HAP-1 (cell line): ENCODE measurements at regions not wholly inside any gene's neighbourhood (a gene's known extent, or its start where the extent isn't known, plus 50 kb on each side); places are given as distances from the start of the nearest gene placed in this dataset.
"Not testable (repeated sequence)": the region's sequence is repeated elsewhere in the genome, so short reads cannot be mapped to it uniquely, and the experiment has no call there.

ENCODE experiments used
- DNase-seq, 2 experiments: peaks; one replicate each; pipeline ENCODE4 v3.0.0-alpha.2; 2016 to 2020; ENCODE audit warnings: low spot score in 2 of 2
- H3K27me3 ChIP-seq: fragments of 250-450 bp; sonication (Bioruptor Pico); 2 replicates; pipeline ENCODE4 v1.5.1; 2020; ENCODE audit warnings: low read depth, mild to moderate bottlenecking, moderate library complexity
- H3K36me3 ChIP-seq: fragments of 250-450 bp; sonication (Bioruptor Pico); replicated peaks from 2 replicates; pipeline ENCODE4 v1.5.1; 2020; ENCODE audit warnings: mild to moderate bottlenecking
- H3K4me1 ChIP-seq: fragments of 250-450 bp; sonication (Bioruptor Pico); 2 replicates; pipeline ENCODE4 v1.5.1; 2020; ENCODE audit warnings: mild to moderate bottlenecking
- H3K4me3 ChIP-seq: fragments of 250-450 bp; sonication (Bioruptor Pico); 2 replicates; pipeline ENCODE4 v1.5.1; 2020; ENCODE audit warnings: mild to moderate bottlenecking, moderate library complexity
- H3K9me3 ChIP-seq: fragments of 250-450 bp; sonication (Bioruptor Pico); 2 replicates; pipeline ENCODE4 v1.5.1; 2020; ENCODE audit warnings: mild to moderate bottlenecking, moderate library complexity
- in situ Hi-C: fragments of 300-500 bp; cut with MboI; formaldehyde crosslinking; loops from 3 replicates; pipeline ENCODE4 v1.14.3; 2020; ENCODE audit warnings: low sequenced_read_pairs, inconsistent platforms, mixed read lengths

GRCh38 chr9:81053298-81054025 is 635.9 kb downstream of the TLE1 start:
- no peak for DNase-seq
- Histone ChIP-seq H3K27me3 (no peaks in the 10 kb centered on the region), H3K4me3 (no peak overlapping the region), H3K9me3 (no peaks in the 10 kb centered on the region), H3K4me1 (no peaks in the 10 kb centered on the region), H3K36me3 (no peaks in the 10 kb centered on the region)
- in situ Hi-C loops: no loop called here

- DNase-seq: no peak
- no peaks in the 10 kb centered on the region for H3K4me1 ChIP-seq
- no peaks in the 10 kb centered on the region for H3K36me3 ChIP-seq
- H3K27me3 ChIP-seq: no peaks in the 10 kb centered on the region
- H3K9me3 ChIP-seq: no peaks in the 10 kb centered on the region
- in situ Hi-C loops: no loop called here
- H3K4me3 ChIP-seq: no peak overlapping the region
Measured at GRCh38 chr9:81052846-81053245, 636.5 kb downstream of the TLE1 start.

- Histone ChIP-seq H3K4me1 (no peaks in the 10 kb centered on the region), H3K27me3 (no peaks in the 10 kb centered on the region), H3K4me3 (no peak overlapping the region), H3K36me3 (no peaks in the 10 kb centered on the region), H3K9me3 (no peaks in the 10 kb centered on the region)
- DNase-seq: no peak
- in situ Hi-C loops: no loop called here
Measured at GRCh38 chr9:81047280-81047679, 642.1 kb downstream of the TLE1 start.

GRCh38 chr9:81045658-81046057 is 643.7 kb downstream of the TLE1 start:
- H3K4me3 ChIP-seq: no peak overlapping the region
- no peaks in the 10 kb centered on the region for H3K4me1 ChIP-seq
- H3K27me3 ChIP-seq: no peaks in the 10 kb centered on the region
- no peak for DNase-seq
- no peaks in the 10 kb centered on the region for H3K36me3 ChIP-seq
- in situ Hi-C loops: no loop called here
- H3K9me3 ChIP-seq: no peaks in the 10 kb centered on the region

GRCh38 chr9:81037889-81038288 is 651.5 kb downstream of the TLE1 start:
- in situ Hi-C loops: no loop called here

GRCh38 chr9:81035601-81036000 is 653.7 kb downstream of the TLE1 start:
- no peak for DNase-seq
- in situ Hi-C loops: no loop called here
- Histone ChIP-seq H3K4me3 (no peak overlapping the region), H3K4me1 (no peaks in the 10 kb centered on the region), H3K36me3 (no peaks in the 10 kb centered on the region), H3K27me3 (no peaks in the 10 kb centered on the region), H3K9me3 (no peaks in the 10 kb centered on the region)

More at GRCh38 chr9:81037889-81038288, 651.5 kb downstream of the TLE1 start:
- no peak for DNase-seq
- H3K4me1 ChIP-seq: no peaks in the 10 kb centered on the region
- H3K27me3 ChIP-seq: no peaks in the 10 kb centered on the region
- no peaks in the 10 kb centered on the region for H3K9me3 ChIP-seq
- no peaks in the 10 kb centered on the region for H3K36me3 ChIP-seq
- no peak overlapping the region for H3K4me3 ChIP-seq

GRCh38 chr9:81035171-81035570 is 654.2 kb downstream of the TLE1 start:
- H3K9me3 ChIP-seq: no peaks in the 10 kb centered on the region
- no peaks in the 10 kb centered on the region for H3K27me3 ChIP-seq
- no peak overlapping the region for H3K4me3 ChIP-seq
- DNase-seq: no peak
- H3K36me3 ChIP-seq: no peaks in the 10 kb centered on the region
- in situ Hi-C loops: no loop called here
- H3K4me1 ChIP-seq: no peaks in the 10 kb centered on the region

GRCh38 chr9:81032831-81033230 is 656.5 kb downstream of the TLE1 start:
- in situ Hi-C loops: no loop called here
- Histone ChIP-seq H3K27me3 (no peaks in the 10 kb centered on the region), H3K4me1 (no peaks in the 10 kb centered on the region), H3K4me3 (no peak overlapping the region), H3K9me3 (no peaks in the 10 kb centered on the region), H3K36me3 (no peaks in the 10 kb centered on the region)
- no peak for DNase-seq

- H3K9me3 ChIP-seq: no peaks in the 10 kb centered on the region
- no peak for DNase-seq
- no peaks in the 10 kb centered on the region for H3K36me3 ChIP-seq
- H3K4me1 ChIP-seq: no peaks in the 10 kb centered on the region
- in situ Hi-C loops: no loop called here
- H3K27me3 ChIP-seq: no peaks in the 10 kb centered on the region
- no peak overlapping the region for H3K4me3 ChIP-seq
Measured at GRCh38 chr9:81032030-81032572, 657.2 kb downstream of the TLE1 start.

- no peaks in the 10 kb centered on the region for H3K36me3 ChIP-seq
- DNase-seq: no peak
- no peaks in the 10 kb centered on the region for H3K27me3 ChIP-seq
- in situ Hi-C loops: no loop called here
- no peaks in the 10 kb centered on the region for H3K9me3 ChIP-seq
- H3K4me1 ChIP-seq: no peaks in the 10 kb centered on the region
- H3K4me3 ChIP-seq: no peak overlapping the region
Measured at GRCh38 chr9:81031422-81032029, 657.8 kb downstream of the TLE1 start.

- H3K9me3 ChIP-seq: no peaks in the 10 kb centered on the region
- H3K27me3 ChIP-seq: no peaks in the 10 kb centered on the region
- no peak overlapping the region for H3K4me3 ChIP-seq
- DNase-seq: no peak
- no peaks in the 10 kb centered on the region for H3K36me3 ChIP-seq
- H3K4me1 ChIP-seq: no peaks in the 10 kb centered on the region
- in situ Hi-C loops: no loop called here
Measured at GRCh38 chr9:81030027-81030426, 659.3 kb downstream of the TLE1 start.

- DNase-seq: no peak
- Histone ChIP-seq H3K4me1 (no peaks in the 10 kb centered on the region), H3K9me3 (no peaks in the 10 kb centered on the region), H3K27me3 (no peaks in the 10 kb centered on the region), H3K4me3 (no peak overlapping the region), H3K36me3 (no peaks in the 10 kb centered on the region)
- in situ Hi-C loops: no loop called here
Measured at GRCh38 chr9:81028504-81028903, 660.8 kb downstream of the TLE1 start.

GRCh38 chr9:81022177-81022576 is 667.2 kb downstream of the TLE1 start:
- in situ Hi-C loops: no loop called here
- H3K4me3 ChIP-seq: no peak overlapping the region
- DNase-seq: no peak

GRCh38 chr9:81014945-81015344 is 674.4 kb downstream of the TLE1 start:
- DNase-seq, in situ Hi-C loops, H3K9me3 ChIP-seq, H3K4me3 ChIP-seq, H3K36me3 ChIP-seq, H3K4me1 ChIP-seq, H3K27me3 ChIP-seq: not testable (repeated sequence)

More at GRCh38 chr9:81022177-81022576, 667.2 kb downstream of the TLE1 start:
- Histone ChIP-seq H3K9me3 (no peaks in the 10 kb centered on the region), H3K36me3 (no peaks in the 10 kb centered on the region), H3K4me1 (no peaks in the 10 kb centered on the region), H3K27me3 (no peaks in the 10 kb centered on the region)
